Transverse colon (tissue), 4 donors: ENCODE measurements at regions not wholly inside any gene's neighbourhood (a gene's known extent, or its start where the extent isn't known, plus 50 kb on each side); places are given as distances from the start of the nearest gene placed in this dataset.

Experiments used
- POLR2A ChIP-seq: fragments of 450-650 bp; IDR thresholded peaks from one replicate; pipeline ENCODE4 v1.6.1; 2016; ENCODE audit warnings: antibody characterized with exemption, mild to moderate bottlenecking, moderate library complexity
- POLR2AphosphoS5 ChIP-seq, 3 donors: sonication (generic); formaldehyde crosslinking; IDR thresholded peaks; one replicate each; pipeline ENCODE4 v1.6.1; 2016; ENCODE audit warnings: antibody characterized with exemption in 3 of 3
- TF ChIP-seq, protein P1 (sequence below), 5 experiments: fragments of 200-600 bp in 3 of 5; fragments of 450-650 bp in 2 of 5; sonication (generic) in 3 of 5; IDR thresholded peaks; 1 replicate in 2 of 5; 2 replicates in 3 of 5; pipeline ENCODE4 v1.5.1; 2016 to 2017; ENCODE audit warnings: antibody characterized with exemption in 5 of 5, inconsistent platforms in 3 of 5, mild to moderate bottlenecking in 2 of 5, moderate library complexity in 1 of 5

DNA sequence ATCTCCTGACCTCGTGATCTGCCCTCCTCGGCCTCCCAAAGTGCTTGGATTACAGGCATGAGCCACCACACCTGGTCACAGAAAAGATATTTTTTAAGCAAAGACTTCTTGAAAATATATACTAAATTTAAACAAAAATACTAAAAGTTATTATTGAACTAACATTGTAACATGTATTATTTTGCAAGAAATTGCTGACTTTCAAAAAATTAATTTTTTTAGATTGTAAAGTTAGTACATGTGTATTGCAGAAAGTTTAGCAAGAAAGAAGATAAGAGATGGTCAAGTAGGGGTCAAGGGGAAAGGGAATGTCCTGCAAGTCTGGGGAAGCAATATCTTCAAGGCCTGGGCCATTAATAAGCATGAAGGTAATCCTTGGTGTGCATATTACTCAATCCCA lies 54.3 kb upstream of the HPGDS start:
- TF ChIP-seq, protein P1, sequence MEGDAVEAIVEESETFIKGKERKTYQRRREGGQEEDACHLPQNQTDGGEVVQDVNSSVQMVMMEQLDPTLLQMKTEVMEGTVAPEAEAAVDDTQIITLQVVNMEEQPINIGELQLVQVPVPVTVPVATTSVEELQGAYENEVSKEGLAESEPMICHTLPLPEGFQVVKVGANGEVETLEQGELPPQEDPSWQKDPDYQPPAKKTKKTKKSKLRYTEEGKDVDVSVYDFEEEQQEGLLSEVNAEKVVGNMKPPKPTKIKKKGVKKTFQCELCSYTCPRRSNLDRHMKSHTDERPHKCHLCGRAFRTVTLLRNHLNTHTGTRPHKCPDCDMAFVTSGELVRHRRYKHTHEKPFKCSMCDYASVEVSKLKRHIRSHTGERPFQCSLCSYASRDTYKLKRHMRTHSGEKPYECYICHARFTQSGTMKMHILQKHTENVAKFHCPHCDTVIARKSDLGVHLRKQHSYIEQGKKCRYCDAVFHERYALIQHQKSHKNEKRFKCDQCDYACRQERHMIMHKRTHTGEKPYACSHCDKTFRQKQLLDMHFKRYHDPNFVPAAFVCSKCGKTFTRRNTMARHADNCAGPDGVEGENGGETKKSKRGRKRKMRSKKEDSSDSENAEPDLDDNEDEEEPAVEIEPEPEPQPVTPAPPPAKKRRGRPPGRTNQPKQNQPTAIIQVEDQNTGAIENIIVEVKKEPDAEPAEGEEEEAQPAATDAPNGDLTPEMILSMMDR (IDR thresholded peaks at IDR 0.05) = no peak
- TF ChIP-seq POLR2A (no peak), POLR2AphosphoS5 (IDR thresholded peaks at IDR 0.05) (no peak)
